HCT116 (cell line): ENCODE measurements at regions not wholly inside any gene's neighbourhood (a gene's known extent, or its start where the extent isn't known, plus 50 kb on each side); places are given as distances from the start of the nearest gene placed in this dataset.

Experiments
- ATAC-seq: fragments of 200-7000 bp; cut with Tn5 transposase; 2 replicates; pipeline ENCODE4 v1.9.1; 2020; ENCODE audit warnings: mild to moderate bottlenecking, moderate library complexity
- BruUV-seq: library from RNA; stranded (reverse); fragments of 400-500 nt; replicated peaks from 2 replicates; lab custom pipeline; 2021; lab: Mats Ljungman, UMichigan
- CTCF ChIA-PET: fragments of 300-600 bp; sonication (Branson Sonifier 250); formaldehyde crosslinking; loops from one replicate; lab custom pipeline; 2021; ENCODE audit warnings: antibody characterized with exemption; lab: Charles Lee
- POLR2A ChIA-PET: fragments of 300-600, 350-600 bp; sonication (Branson Sonifier 250); formaldehyde crosslinking; loops from one replicate; lab custom pipeline; 2021; ENCODE audit warnings: antibody characterized with exemption; lab: Charles Lee
- RAD21 ChIA-PET, 2 experiments: fragments of 300-600 bp; sonication (Branson Sonifier 250); formaldehyde crosslinking; loops; one replicate each; lab custom pipeline; 2023; ENCODE audit warnings: low total read pairs in 2 of 2; ENCODE audit not compliant: uncharacterized antibody in 2 of 2, unreplicated experiment in 2 of 2, low non-redundant PET in 1 of 2; lab: Charles Lee
- DNase-seq: peaks from one replicate; pipeline ENCODE4 v3.0.0-alpha.2; 2010; ENCODE audit warnings: low read depth, low spot score
- H2AFZ ChIP-seq: fragments of 200-600 bp; shearing (Covaris generic), sonication (generic); 2 replicates; pipeline ENCODE4 v1.6.1; 2017; ENCODE audit warnings: low read depth, mixed run types, mixed read lengths, antibody characterized with exemption, low read length; ENCODE audit not compliant: poor library complexity, severe bottlenecking
- H3K27ac ChIP-seq: 2 replicates; pipeline ENCODE4 v1.5.1; 2012; ENCODE audit warnings: low read depth, low read length
- H3K27me3 ChIP-seq: fragments of 200-600 bp; sonication (generic); 2 replicates; pipeline ENCODE4 v1.6.1; 2016; ENCODE audit warnings: mixed run types, low read length, mixed read lengths; ENCODE audit not compliant: insufficient read depth
- H3K36me3 ChIP-seq, 2 experiments: fragments of 200-500 bp in 1 of 2; fragments of 200-600 bp in 1 of 2; sonication (Bioruptor generic) in 1 of 2; sonication (generic) in 1 of 2; 2 replicates each; pipeline versions ENCODE4 v1.5.1 to v1.6.1; 2014 to 2016; ENCODE audit warnings: low read length in 2 of 2, inconsistent platforms in 1 of 2, mixed read lengths in 1 of 2, mixed run types in 1 of 2; ENCODE audit not compliant: insufficient read depth in 2 of 2, control insufficient read depth in 1 of 2
- H3K4me1 ChIP-seq, 2 experiments: fragments of 200-600 bp in 1 of 2; sonication (generic) in 1 of 2; 2 replicates each; pipeline versions ENCODE4 v1.5.1 to v1.6.1; 2012 to 2017; ENCODE audit warnings: low read length in 2 of 2, inconsistent platforms in 1 of 2, mild to moderate bottlenecking in 1 of 2, mixed read lengths in 1 of 2, mixed run types in 1 of 2, moderate library complexity in 1 of 2; ENCODE audit not compliant: insufficient read depth in 2 of 2, control insufficient read depth in 1 of 2
- H3K4me2 ChIP-seq: fragments of 200-600 bp; sonication (generic); 2 replicates; pipeline ENCODE4 v1.6.1; 2017; ENCODE audit warnings: mixed run types, low read length, mixed read lengths
- H3K4me3 ChIP-seq, 2 experiments: fragments of 200-600 bp in 1 of 2; sonication (generic) in 1 of 2; replicated peaks in 1 of 2; 2 replicates each; pipeline ENCODE4 v1.5.1; 2011 to 2016; ENCODE audit warnings: low read length in 2 of 2, control low read depth in 1 of 2, low read depth in 1 of 2, mild to moderate bottlenecking in 1 of 2, mixed read lengths in 1 of 2, mixed run types in 1 of 2
- H3K79me2 ChIP-seq: fragments of 200-600 bp; sonication (generic); 2 replicates; pipeline ENCODE4 v1.6.1; 2017; ENCODE audit warnings: mild to moderate bottlenecking, mixed run types, low read length, moderate library complexity, mixed read lengths; ENCODE audit not compliant: insufficient read depth
- H3K9ac ChIP-seq: fragments of 200-600 bp; sonication (generic); 2 replicates; pipeline ENCODE4 v1.6.1; 2016; ENCODE audit warnings: low read length, mixed read lengths
- H3K9me2 ChIP-seq: fragments of 200-600 bp; sonication (generic), shearing (Covaris generic); 2 replicates; pipeline ENCODE4 v1.6.1; 2017; ENCODE audit warnings: mixed run types, mild to moderate bottlenecking, moderate library complexity; ENCODE audit not compliant: insufficient read depth
- H3K9me3 ChIP-seq, 2 experiments: fragments of 200-500 bp in 1 of 2; fragments of 200-600 bp in 1 of 2; sonication (Bioruptor generic) in 1 of 2; sonication (generic) in 1 of 2; 2 replicates each; pipeline ENCODE4 v1.6.1; 2014 to 2017; ENCODE audit warnings: low read length in 2 of 2, mixed read lengths in 2 of 2, inconsistent platforms in 1 of 2, low read depth in 1 of 2, mild to moderate bottlenecking in 1 of 2, mixed run types in 1 of 2, moderate library complexity in 1 of 2; ENCODE audit not compliant: control insufficient read depth in 1 of 2, insufficient read depth in 1 of 2
- H4K20me1 ChIP-seq: fragments of 200-600 bp; sonication (generic), shearing (Covaris generic); 2 replicates; pipeline ENCODE4 v1.6.1; 2017; ENCODE audit warnings: mixed run types, mild to moderate bottlenecking, moderate library complexity; ENCODE audit not compliant: insufficient read depth
- CBX3 ChIP-seq: IDR thresholded peaks from 2 replicates; pipeline ENCODE4 v1.6.1; 2012; ENCODE audit warnings: low read depth
- CEBPB ChIP-seq: IDR thresholded peaks from 2 replicates; pipeline ENCODE4 v1.6.1; 2012; ENCODE audit warnings: low read depth
- EGR1 ChIP-seq: IDR thresholded peaks from 2 replicates; pipeline ENCODE4 v1.6.1; 2012; ENCODE audit warnings: low read depth
- EZH2 ChIP-seq: fragments of 200-600 bp; sonication (generic); IDR thresholded peaks from 2 replicates; pipeline ENCODE4 v1.6.1; 2017; ENCODE audit warnings: antibody characterized with exemption, mixed run types
- FOSL1 ChIP-seq: IDR thresholded peaks from 2 replicates; pipeline ENCODE4 v1.6.1; 2012; ENCODE audit warnings: low read depth
- POLR2A ChIP-seq: IDR thresholded peaks from 2 replicates; pipeline ENCODE4 v1.7.0; 2011; ENCODE audit warnings: borderline replicate concordance; ENCODE audit not compliant: insufficient read depth, insufficient read length; ENCODE audit errors: extremely low read depth
- RAD21 ChIP-seq: IDR thresholded peaks from 2 replicates; pipeline ENCODE4 v1.6.1; 2012; ENCODE audit warnings: low read depth, mild to moderate bottlenecking
- SP1 ChIP-seq: IDR thresholded peaks from 2 replicates; pipeline ENCODE4 v1.6.1; 2012; ENCODE audit warnings: low read depth
- SRF ChIP-seq: IDR thresholded peaks from 2 replicates; pipeline ENCODE4 v1.6.1; 2012; ENCODE audit warnings: low read depth
- ZBTB33 ChIP-seq: IDR thresholded peaks from 2 replicates; pipeline ENCODE4 v1.6.1; 2011; ENCODE audit warnings: mild to moderate bottlenecking, low read length, moderate library complexity; ENCODE audit not compliant: insufficient replicate concordance; ENCODE audit errors: extremely low read depth
- ZFX ChIP-seq: fragments of 450-650 bp; IDR thresholded peaks from 2 replicates; pipeline ENCODE4 v1.6.1; 2017
- ZNF274 ChIP-seq: fragments of 200-500 bp; sonication (Bioruptor generic); IDR thresholded peaks from 2 replicates; pipeline ENCODE4 v1.6.1; 2014; ENCODE audit warnings: mild to moderate bottlenecking, low read depth, low read length, inconsistent platforms
- intact Hi-C: fragments of 100-400 bp; cut with micrococcal nuclease; formaldehyde crosslinking; loops from 2 replicates; pipeline ENCODE4 v1.10.0; 2022
- TF ChIP-seq, protein P1 (sequence below), 3 experiments: fragments of 200-600 bp in 1 of 3; sonication (generic) in 1 of 3; IDR thresholded peaks in 2 of 3; conservative IDR thresholded peaks in 1 of 3; 2 replicates each; pipeline ENCODE4 v1.5.1; 2012 to 2017; ENCODE audit warnings: low read depth in 2 of 3, low read length in 2 of 3, antibody characterized with exemption in 1 of 3, borderline replicate concordance in 1 of 3, control low read depth in 1 of 3, mild to moderate bottlenecking in 1 of 3, mixed read lengths in 1 of 3, mixed run types in 1 of 3, moderate library complexity in 1 of 3; ENCODE audit not compliant: insufficient read depth in 1 of 3

- RAD21 ChIA-PET: no interaction called here
- no peak for ATAC-seq
- Histone ChIP-seq H3K4me1 (no peaks in the 10 kb centered on the region), H3K27ac (no peak overlapping the region), H4K20me1 (no peaks in the 10 kb centered on the region), H3K27me3 (no peaks in the 10 kb centered on the region), H3K9me2 (no peaks in the 10 kb centered on the region), H2AFZ (no peak overlapping the region), H3K9ac (no peak overlapping the region), H3K9me3 (peaks cover 4 to 27% of the 10 kb centered on the region in 2 experiments; a peak in 3 of 4 replicates), H3K79me2 (no peaks in the 10 kb centered on the region), H3K4me3 (no peak overlapping the region), H3K4me2 (no peak overlapping the region), H3K36me3 (no peaks in the 10 kb centered on the region)
- TF ChIP-seq SRF (no peak), RAD21 (no peak), CEBPB (no peak), POLR2A (no peak), FOSL1 (no peak)
- TF ChIP-seq, protein P1, sequence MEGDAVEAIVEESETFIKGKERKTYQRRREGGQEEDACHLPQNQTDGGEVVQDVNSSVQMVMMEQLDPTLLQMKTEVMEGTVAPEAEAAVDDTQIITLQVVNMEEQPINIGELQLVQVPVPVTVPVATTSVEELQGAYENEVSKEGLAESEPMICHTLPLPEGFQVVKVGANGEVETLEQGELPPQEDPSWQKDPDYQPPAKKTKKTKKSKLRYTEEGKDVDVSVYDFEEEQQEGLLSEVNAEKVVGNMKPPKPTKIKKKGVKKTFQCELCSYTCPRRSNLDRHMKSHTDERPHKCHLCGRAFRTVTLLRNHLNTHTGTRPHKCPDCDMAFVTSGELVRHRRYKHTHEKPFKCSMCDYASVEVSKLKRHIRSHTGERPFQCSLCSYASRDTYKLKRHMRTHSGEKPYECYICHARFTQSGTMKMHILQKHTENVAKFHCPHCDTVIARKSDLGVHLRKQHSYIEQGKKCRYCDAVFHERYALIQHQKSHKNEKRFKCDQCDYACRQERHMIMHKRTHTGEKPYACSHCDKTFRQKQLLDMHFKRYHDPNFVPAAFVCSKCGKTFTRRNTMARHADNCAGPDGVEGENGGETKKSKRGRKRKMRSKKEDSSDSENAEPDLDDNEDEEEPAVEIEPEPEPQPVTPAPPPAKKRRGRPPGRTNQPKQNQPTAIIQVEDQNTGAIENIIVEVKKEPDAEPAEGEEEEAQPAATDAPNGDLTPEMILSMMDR (IDR thresholded peaks at IDR 0.05 in 2 of 3, conservative IDR thresholded peaks at IDR 0.05 in 1 of 3; ENCODE audit: borderline replicate concordance in 1 of 3, insufficient read depth in 1 of 3, low read depth in 2 of 3, low read length in 2 of 3): no peak
- intact Hi-C loops: no loop called here
- no TSS peak for BruUV-seq
- CTCF ChIA-PET: no interaction called here
- no peak for DNase-seq
- POLR2A ChIA-PET: no interaction called here
Measured at GRCh38 chr11:80929031-80929805, 1488.4 kb upstream of the TENM4 start.

DNA sequence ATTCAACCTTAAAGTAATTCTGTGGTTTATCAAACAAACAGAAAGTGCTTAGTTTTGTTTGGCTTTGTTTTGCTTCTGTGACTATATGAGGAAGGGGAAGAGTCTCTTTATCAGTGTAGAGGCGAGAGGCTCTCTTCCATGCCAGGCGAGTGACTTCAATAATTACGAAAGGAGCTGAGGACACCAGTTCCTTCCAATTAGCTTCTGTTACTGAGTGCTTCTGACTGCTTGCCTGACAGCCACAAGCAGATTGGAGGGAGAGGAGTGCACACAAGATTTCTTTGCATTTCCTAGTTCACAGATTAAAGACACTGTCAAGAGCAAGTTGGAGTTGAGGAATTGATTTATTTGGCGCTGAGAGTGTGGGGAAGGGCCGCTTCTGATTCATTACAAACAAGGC lies 1484.5 kb upstream of the TENM4 start:
- POLR2A ChIA-PET: no interaction called here
- Histone ChIP-seq H4K20me1 (no peaks in the 10 kb centered on the region), H3K4me3 (no peak overlapping the region), H3K4me1 (no peaks in the 10 kb centered on the region), H3K9me2 (no peaks in the 10 kb centered on the region), H3K79me2 (no peaks in the 10 kb centered on the region), H3K9me3 (peaks cover 4 to 38% of the 10 kb centered on the region in 2 experiments; a peak in 3 of 4 replicates), H3K27me3 (no peaks in the 10 kb centered on the region), H3K4me2 (no peak overlapping the region), H2AFZ (no peak overlapping the region), H3K9ac (no peak overlapping the region), H3K36me3 (no peaks in the 10 kb centered on the region), H3K27ac (no peak overlapping the region)
- no peak for DNase-seq
- RAD21 ChIA-PET: no interaction called here
- BruUV-seq: no TSS peak
- CTCF ChIA-PET: no interaction called here
- intact Hi-C loops: no loop called here
- no peak for ATAC-seq
- TF ChIP-seq ZFX: no peak
- TF ChIP-seq EGR1: no peak
- TF ChIP-seq ZNF274: no peak
- TF ChIP-seq CBX3: no peak
- TF ChIP-seq, protein P1 (IDR thresholded peaks at IDR 0.05 in 2 of 3, conservative IDR thresholded peaks at IDR 0.05 in 1 of 3; ENCODE audit: borderline replicate concordance in 1 of 3, insufficient read depth in 1 of 3, low read depth in 2 of 3, low read length in 2 of 3): no peak
- TF ChIP-seq SRF: no peak
- TF ChIP-seq SP1: no peak
- no peak for TF ChIP-seq CEBPB
- TF ChIP-seq ZBTB33: no peak
- no peak for TF ChIP-seq EZH2
- TF ChIP-seq RAD21: no peak
- TF ChIP-seq POLR2A: no peak
